ENCODE measurements at regions not wholly inside any gene's neighbourhood (a gene's known extent, or its start where the extent isn't known, plus 50 kb on each side); places are given as distances from the start of the nearest gene placed in this dataset.

DNA sequence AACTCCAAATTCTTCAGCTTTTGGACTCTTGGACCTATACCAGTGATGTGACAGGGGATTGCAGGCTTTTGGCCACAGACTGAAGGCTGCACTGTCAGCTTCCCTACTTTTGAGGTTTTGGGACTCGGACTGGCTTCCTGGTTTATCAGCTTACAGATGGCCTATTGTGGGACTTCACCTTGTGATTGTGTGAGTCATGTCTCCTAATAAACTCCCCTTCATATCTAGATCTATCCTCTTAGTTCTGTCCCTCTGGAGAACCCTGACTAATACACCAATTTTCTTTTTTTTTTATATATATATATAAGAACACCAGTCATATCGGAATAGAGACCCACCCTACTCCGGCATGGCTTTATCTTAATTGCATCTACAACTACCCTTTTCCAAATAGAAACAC lies 166.8 kb downstream of the ETV1 start:
- Histone ChIP-seq H3K4me1 (ENCODE audit: control insufficient read depth in 4 of 4, insufficient read depth in 4 of 4, low read length in 3 of 4) (no peaks in the 10 kb centered on the region), H3K4me3 (ENCODE audit: low read depth in 1 of 3, low read length in 3 of 3) (no peak overlapping the region), H3K9ac (ENCODE audit: low read depth in 1 of 2, low read length in 2 of 2) (no peak overlapping the region), H3K27me3 (ENCODE audit: control insufficient read depth in 4 of 4, insufficient read depth in 4 of 4, low read length in 3 of 4) (no peaks in the 10 kb centered on the region), H3K9me3 (ENCODE audit: control insufficient read depth in 4 of 4, low read length in 3 of 4) (no peaks in the 10 kb centered on the region), H3K27ac (ENCODE audit: low read depth in 1 of 2, low read length in 2 of 2) (no peak overlapping the region), H3K36me3 (ENCODE audit: control insufficient read depth in 4 of 4, insufficient read depth in 3 of 4, low read depth in 1 of 4, low read length in 3 of 4) (no peaks in the 10 kb centered on the region)
- DNase-seq (ENCODE audit: low spot score) = no peak
- no peak for TF ChIP-seq JUND (IDR thresholded peaks at IDR 0.05)
- 84% methylated on average over 3 of the region's 3 CpGs for WGBS

DNA sequence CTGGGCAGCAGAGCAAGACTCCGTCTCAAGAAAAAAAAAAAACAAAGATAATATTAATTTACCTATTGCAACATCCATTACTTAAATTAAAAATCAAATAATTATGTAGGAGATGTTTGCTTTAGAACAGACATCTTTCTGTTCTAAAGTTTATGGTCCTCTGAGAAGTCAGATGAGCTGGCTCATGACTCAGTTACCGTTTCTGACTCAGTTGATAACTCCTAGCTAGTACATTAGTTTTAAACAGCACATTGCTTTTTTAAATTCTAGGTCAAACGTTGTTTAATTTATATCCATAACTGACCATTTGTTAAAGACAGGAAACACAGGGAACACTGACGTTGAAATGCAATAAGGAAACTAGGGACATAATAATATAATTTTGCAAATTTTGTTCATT lies 162.7 kb downstream of the ETV1 start:
- Histone ChIP-seq H3K9ac (ENCODE audit: low read depth in 1 of 2, low read length in 2 of 2) (no peak overlapping the region), H3K4me3 (ENCODE audit: low read depth in 1 of 3, low read length in 3 of 3) (no peak overlapping the region), H3K36me3 (ENCODE audit: control insufficient read depth in 4 of 4, insufficient read depth in 3 of 4, low read depth in 1 of 4, low read length in 3 of 4) (no peaks in the 10 kb centered on the region), H3K9me3 (ENCODE audit: control insufficient read depth in 4 of 4, low read length in 3 of 4) (no peaks in the 10 kb centered on the region), H3K27me3 (ENCODE audit: control insufficient read depth in 4 of 4, insufficient read depth in 4 of 4, low read length in 3 of 4) (no peaks in the 10 kb centered on the region), H3K4me1 (ENCODE audit: control insufficient read depth in 4 of 4, insufficient read depth in 4 of 4, low read length in 3 of 4) (no peaks in the 10 kb centered on the region), H3K27ac (ENCODE audit: low read depth in 1 of 2, low read length in 2 of 2) (no peak overlapping the region)
- 78% methylated on average over 4 of the region's 4 CpGs for WGBS
- TF ChIP-seq, protein P1, sequence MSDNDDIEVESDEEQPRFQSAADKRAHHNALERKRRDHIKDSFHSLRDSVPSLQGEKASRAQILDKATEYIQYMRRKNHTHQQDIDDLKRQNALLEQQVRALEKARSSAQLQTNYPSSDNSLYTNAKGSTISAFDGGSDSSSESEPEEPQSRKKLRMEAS (IDR thresholded peaks at IDR 0.05) = no peak
- TF ChIP-seq EGR1 (IDR thresholded peaks at IDR 0.05; ENCODE audit: low read depth in 2 of 2) (no peak), NR2F2 (IDR thresholded peaks at IDR 0.05) (no peak), GABPA (IDR thresholded peaks at IDR 0.05 in 1 of 2, conservative IDR thresholded peaks at IDR 0.05 in 1 of 2) (no peak), FOXA1 (IDR thresholded peaks at IDR 0.05) (no peak), SP1 (IDR thresholded peaks at IDR 0.05) (no peak)
- TF ChIP-seq, protein P2, sequence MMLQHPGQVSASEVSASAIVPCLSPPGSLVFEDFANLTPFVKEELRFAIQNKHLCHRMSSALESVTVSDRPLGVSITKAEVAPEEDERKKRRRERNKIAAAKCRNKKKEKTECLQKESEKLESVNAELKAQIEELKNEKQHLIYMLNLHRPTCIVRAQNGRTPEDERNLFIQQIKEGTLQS (IDR thresholded peaks at IDR 0.05) = no peak
- DNase-seq (ENCODE audit: low spot score) = no peak

DNA sequence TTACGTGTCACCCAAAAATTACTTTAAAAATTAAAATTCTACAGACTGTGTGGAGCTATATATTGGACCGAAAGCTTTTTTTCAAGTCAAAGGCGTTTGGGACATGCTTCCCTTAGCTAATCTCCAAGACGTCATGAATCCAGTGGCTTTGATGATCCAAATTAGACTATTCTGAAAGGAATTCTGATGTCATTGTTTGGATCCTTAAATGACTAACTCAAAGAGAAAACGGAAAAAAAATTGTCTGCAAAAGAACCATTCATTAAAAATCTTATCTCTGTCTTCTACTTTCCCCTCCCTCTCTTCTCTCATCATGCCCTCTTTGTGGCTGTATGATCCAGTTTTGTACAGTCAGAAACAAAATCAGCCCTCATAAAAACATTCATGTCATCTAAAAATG lies 161.8 kb downstream of the ETV1 start:
- Histone ChIP-seq H3K9me3 (ENCODE audit: control insufficient read depth in 4 of 4, low read length in 3 of 4) (no peaks in the 10 kb centered on the region), H3K27me3 (ENCODE audit: control insufficient read depth in 4 of 4, insufficient read depth in 4 of 4, low read length in 3 of 4) (no peaks in the 10 kb centered on the region), H3K4me3 (ENCODE audit: low read depth in 1 of 3, low read length in 3 of 3) (no peak overlapping the region), H3K36me3 (ENCODE audit: control insufficient read depth in 4 of 4, insufficient read depth in 3 of 4, low read depth in 1 of 4, low read length in 3 of 4) (no peaks in the 10 kb centered on the region), H3K9ac (ENCODE audit: low read depth in 1 of 2, low read length in 2 of 2) (no peak overlapping the region), H3K4me1 (ENCODE audit: control insufficient read depth in 4 of 4, insufficient read depth in 4 of 4, low read length in 3 of 4) (no peaks in the 10 kb centered on the region), H3K27ac (ENCODE audit: low read depth in 1 of 2, low read length in 2 of 2) (no peak overlapping the region)
- WGBS = 81% methylated on average over 5 of the region's 5 CpGs
- TF ChIP-seq TAF1 (conservative IDR thresholded peaks at IDR 0.05) (no peak), HNF4G (IDR thresholded peaks at IDR 0.05) (no peak), RXRA (IDR thresholded peaks at IDR 0.05) (no peak), FOXA1 (IDR thresholded peaks at IDR 0.05) (no peak), HNF4A (conservative IDR thresholded peaks at IDR 0.05) (no peak), NR2F2 (IDR thresholded peaks at IDR 0.05) (no peak)
- TF ChIP-seq, protein P1 (IDR thresholded peaks at IDR 0.05) = no peak
- TF ChIP-seq, protein P3, sequence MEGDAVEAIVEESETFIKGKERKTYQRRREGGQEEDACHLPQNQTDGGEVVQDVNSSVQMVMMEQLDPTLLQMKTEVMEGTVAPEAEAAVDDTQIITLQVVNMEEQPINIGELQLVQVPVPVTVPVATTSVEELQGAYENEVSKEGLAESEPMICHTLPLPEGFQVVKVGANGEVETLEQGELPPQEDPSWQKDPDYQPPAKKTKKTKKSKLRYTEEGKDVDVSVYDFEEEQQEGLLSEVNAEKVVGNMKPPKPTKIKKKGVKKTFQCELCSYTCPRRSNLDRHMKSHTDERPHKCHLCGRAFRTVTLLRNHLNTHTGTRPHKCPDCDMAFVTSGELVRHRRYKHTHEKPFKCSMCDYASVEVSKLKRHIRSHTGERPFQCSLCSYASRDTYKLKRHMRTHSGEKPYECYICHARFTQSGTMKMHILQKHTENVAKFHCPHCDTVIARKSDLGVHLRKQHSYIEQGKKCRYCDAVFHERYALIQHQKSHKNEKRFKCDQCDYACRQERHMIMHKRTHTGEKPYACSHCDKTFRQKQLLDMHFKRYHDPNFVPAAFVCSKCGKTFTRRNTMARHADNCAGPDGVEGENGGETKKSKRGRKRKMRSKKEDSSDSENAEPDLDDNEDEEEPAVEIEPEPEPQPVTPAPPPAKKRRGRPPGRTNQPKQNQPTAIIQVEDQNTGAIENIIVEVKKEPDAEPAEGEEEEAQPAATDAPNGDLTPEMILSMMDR (IDR thresholded peaks at IDR 0.05; ENCODE audit: low read depth, low read length, missing input control) = no peak
- TF ChIP-seq, protein P4, sequence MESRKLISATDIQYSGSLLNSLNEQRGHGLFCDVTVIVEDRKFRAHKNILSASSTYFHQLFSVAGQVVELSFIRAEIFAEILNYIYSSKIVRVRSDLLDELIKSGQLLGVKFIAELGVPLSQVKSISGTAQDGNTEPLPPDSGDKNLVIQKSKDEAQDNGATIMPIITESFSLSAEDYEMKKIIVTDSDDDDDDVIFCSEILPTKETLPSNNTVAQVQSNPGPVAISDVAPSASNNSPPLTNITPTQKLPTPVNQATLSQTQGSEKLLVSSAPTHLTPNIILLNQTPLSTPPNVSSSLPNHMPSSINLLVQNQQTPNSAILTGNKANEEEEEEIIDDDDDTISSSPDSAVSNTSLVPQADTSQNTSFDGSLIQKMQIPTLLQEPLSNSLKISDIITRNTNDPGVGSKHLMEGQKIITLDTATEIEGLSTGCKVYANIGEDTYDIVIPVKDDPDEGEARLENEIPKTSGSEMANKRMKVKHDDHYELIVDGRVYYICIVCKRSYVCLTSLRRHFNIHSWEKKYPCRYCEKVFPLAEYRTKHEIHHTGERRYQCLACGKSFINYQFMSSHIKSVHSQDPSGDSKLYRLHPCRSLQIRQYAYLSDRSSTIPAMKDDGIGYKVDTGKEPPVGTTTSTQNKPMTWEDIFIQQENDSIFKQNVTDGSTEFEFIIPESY (IDR thresholded peaks at IDR 0.05) = no peak
- no peak for DNase-seq (ENCODE audit: low spot score)

Measured in liver (tissue), 8 donors.